Cardiac fibroblast (primary cell): ENCODE measurements at regions not wholly inside any gene's neighbourhood (a gene's known extent, or its start where the extent isn't known, plus 50 kb on each side); places are given as distances from the start of the nearest gene placed in this dataset.

ENCODE experiments used
- DNase-seq, 2 donors: peaks; one replicate each; pipeline versions ENCODE4 v3.0.0 to v3.0.0-alpha.2; 2010; ENCODE audit warnings: low read depth in 2 of 2
- H3K4me3 ChIP-seq, 2 donors: replicated peaks in 1 of 2; 1 replicate in 1 of 2; 2 replicates in 1 of 2; pipeline ENCODE4 v1.5.1; 2011; ENCODE audit warnings: low read depth in 2 of 2, low read length in 2 of 2, mild to moderate bottlenecking in 2 of 2, moderate library complexity in 1 of 2
- CTCF ChIP-seq: IDR thresholded peaks from one replicate; pipeline ENCODE4 v1.5.1; 2011; ENCODE audit warnings: low read depth, mild to moderate bottlenecking, low read length, inconsistent platforms

- no peak for DNase-seq
- H3K4me3 ChIP-seq: no peak overlapping the region
- TF ChIP-seq CTCF: no peak
Measured at GRCh38 chr3:36135863-36136262, 244.4 kb upstream of the STAC start.

- H3K4me3 ChIP-seq: no peak overlapping the region
- no peak for TF ChIP-seq CTCF
- DNase-seq: no peak
Measured at GRCh38 chr3:36142746-36143145, 237.6 kb upstream of the STAC start.

GRCh38 chr3:36146404-36146803 is 233.9 kb upstream of the STAC start:
- TF ChIP-seq CTCF: no peak
- DNase-seq: no peak
- no peak overlapping the region for H3K4me3 ChIP-seq

GRCh38 chr3:36147934-36148558 is 232.3 kb upstream of the STAC start:
- DNase-seq: no peak
- no peak overlapping the region for H3K4me3 ChIP-seq
- TF ChIP-seq CTCF: no peak

GRCh38 chr3:36149447-36149865 is 230.8 kb upstream of the STAC start:
- DNase-seq: no peak
- H3K4me3 ChIP-seq: no peak overlapping the region
- no peak for TF ChIP-seq CTCF

GRCh38 chr3:36155515-36155914 is 224.8 kb upstream of the STAC start:
- peak in 1 of 2 donors; percentile 7 for DNase-seq
- no peak overlapping the region for H3K4me3 ChIP-seq
- TF ChIP-seq CTCF: no peak

GRCh38 chr3:36164400-36164799 is 215.9 kb upstream of the STAC start:
- no peak overlapping the region for H3K4me3 ChIP-seq
- DNase-seq: no peak
- no peak for TF ChIP-seq CTCF
